Smooth muscle cell of the brain vasculature (primary cell): ENCODE measurements at regions not wholly inside any gene's neighbourhood (a gene's known extent, or its start where the extent isn't known, plus 50 kb on each side); places are given as distances from the start of the nearest gene placed in this dataset.
A peak's percentile ranks its signal among the peaks of the same experiment; 100 is the strongest.

Experiments used
- DNase-seq: peaks from one replicate; pipeline ENCODE4 v3.0.0-alpha.2; 2012; ENCODE audit warnings: low read depth, low spot score

GRCh38 chr10:36114913-36115312, 472.8 kb upstream of the FZD8 start:
- no peak for DNase-seq

DNA sequence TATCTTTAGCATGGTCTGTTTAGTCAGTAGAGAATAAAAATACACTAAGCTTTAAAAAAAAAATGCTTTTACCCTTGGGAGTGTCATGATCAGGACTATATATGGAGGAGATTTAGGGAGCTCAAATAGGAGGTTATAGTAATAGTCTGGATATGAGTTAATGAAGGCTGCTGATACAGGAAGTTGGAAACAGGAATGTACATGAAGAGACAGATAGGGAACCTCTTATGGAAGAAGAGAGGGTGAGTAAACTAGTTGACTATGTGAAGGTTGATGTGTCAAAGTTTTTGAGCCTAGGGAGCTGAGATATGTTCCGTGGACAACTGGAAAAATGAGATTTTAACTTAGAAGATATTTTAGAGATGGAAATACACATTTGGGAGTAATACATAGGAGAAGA, 472.0 kb upstream of the FZD8 start:
- no peak for DNase-seq

DNA sequence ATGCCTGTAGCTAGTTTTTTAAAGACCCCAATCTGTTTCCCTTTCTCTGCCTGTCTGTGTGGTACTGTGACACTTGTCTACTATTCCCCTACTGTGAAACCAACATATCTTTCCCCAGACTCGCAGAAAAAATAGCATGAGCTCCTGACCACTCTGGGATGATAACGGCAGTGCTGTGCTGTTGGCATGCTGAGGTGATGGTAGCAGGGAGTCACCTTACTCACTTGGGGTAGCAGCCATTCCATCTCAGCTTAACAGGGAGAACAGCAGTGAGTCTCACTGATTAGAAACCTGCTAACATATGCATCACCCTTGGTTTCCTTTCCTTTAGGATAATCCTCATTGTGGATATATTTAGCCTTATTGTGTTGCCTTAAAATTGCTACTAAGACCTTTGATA, 469.6 kb upstream of the FZD8 start:
- DNase-seq, result no peak

- DNase-seq, result no peak
Measured at GRCh38 chr10:36110097-36110496, 468.0 kb upstream of the FZD8 start.

GRCh38 chr10:36109399-36110023, 467.4 kb upstream of the FZD8 start:
- DNase-seq, result no peak

GRCh38 chr10:36097696-36098095, 455.6 kb upstream of the FZD8 start:
- no peak for DNase-seq

GRCh38 chr10:36096576-36096975, 454.5 kb upstream of the FZD8 start:
- no peak for DNase-seq

GRCh38 chr10:36094096-36094495, 452.0 kb upstream of the FZD8 start:
- DNase-seq, result no peak

- no peak for DNase-seq
Measured at GRCh38 chr10:36092116-36092515, 450.0 kb upstream of the FZD8 start.

GRCh38 chr10:36091007-36091406, 448.9 kb upstream of the FZD8 start:
- DNase-seq, result no peak

- DNase-seq, result no peak
Measured at GRCh38 chr10:36089790-36090440, 447.8 kb upstream of the FZD8 start.

DNA sequence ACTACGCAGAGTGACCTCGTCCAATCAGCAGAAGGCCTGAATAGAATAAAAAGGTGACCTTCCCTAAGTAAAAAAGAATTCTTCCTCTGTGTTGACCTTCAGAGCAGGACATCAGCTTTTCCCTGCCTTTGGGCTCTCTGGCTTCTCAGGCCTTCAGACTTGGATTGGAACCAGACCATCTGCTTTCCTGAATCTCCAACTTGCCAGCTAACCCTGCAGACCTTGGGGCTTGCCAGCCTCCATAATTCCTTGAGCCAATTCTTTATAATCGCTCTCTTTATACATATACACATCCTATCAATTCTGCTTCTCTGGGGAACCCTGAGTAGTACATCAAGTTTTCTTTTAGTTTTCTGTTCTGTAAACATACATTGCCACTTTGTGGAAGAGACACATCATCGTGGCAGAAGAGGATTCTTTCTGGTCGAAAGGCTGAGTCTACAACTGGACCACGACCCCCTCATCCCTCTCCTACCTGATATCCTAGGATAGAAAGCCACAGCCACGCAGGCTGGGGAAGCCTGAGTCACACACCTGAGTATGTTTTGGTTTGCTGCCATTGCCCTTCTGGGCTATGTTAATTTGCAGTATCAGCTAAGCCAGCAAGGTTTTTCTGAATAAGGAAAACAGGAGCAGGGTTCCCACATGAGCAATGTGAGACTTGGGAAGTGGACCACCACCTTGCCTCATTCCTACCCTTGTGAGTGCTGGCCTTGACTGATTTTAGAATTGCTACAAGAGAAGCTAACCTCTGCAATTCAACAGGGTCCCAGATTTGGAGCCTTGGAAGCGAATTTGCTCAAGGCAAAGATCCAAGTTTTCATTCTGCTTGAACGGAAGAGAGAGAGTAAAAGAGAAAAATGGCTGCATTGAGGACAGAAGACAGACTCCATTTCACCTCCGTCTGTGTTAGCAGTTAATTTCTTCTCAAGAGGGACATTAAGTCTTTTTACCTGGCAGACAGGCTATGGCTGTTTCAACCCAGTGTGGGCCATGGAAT, 445.2 kb upstream of the FZD8 start:
- no peak for DNase-seq

DNA sequence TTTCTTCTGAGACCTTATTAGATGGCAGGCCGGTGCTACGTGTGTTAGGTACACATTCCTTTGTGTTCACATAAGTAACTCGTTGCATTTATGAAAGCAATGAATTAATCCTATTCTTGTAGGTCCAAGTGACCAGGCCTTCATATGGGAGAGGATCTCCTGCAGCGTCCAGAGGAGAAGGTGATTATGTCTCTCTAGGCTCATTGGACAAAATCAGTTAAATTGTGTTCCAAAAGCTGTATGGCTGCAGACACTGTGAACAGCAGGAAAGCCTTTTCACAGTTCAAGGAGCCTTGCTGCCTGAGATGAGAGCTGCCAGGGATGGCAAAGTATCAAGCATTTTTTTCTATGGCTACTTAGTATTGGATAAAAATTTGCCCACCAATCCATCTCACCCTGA, 433.1 kb upstream of the FZD8 start:
- DNase-seq, result no peak

- DNase-seq, result no peak
Measured at GRCh38 chr10:36073796-36074345, 431.8 kb upstream of the FZD8 start.

DNA sequence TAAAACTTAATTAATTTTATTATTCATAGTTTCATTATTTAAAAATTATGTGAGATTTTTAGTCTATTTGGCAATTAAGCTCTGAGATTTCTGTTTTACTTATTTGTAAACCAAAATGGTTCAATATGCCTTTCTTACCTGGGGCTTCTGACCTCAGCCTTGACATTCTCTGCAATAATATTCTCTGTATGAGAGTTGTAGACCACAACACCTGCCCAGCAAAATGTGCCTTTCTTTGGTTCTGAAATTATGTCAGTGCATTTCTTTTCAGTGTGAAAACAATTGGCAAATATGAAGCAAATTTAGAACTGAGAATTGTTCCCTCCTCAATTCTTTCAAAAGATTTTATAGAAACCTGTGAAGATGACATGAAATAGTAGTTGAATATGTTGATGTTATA, 426.4 kb upstream of the FZD8 start:
- DNase-seq, result no peak

GRCh38 chr10:36067748-36068147, 425.7 kb upstream of the FZD8 start:
- no peak for DNase-seq

DNA sequence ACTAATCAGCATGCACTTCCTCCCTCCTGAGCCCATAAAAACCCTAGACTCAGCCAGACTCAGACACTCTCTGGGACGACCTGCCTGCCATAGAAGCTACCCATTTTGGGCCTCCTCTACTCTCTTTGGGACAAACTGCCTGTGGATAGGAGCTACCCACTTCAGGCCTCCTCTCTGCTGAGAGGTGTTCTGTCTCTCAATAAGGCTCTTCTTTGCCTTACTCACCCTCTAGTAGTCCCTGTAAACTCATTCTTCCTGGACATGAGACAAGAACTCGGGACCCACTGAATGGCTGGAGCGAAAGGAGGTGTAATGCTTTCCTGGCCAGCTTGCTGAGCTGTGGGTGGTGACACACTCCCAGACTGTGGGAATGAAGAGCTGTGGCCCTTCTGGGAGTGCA, 424.8 kb upstream of the FZD8 start:
- no peak for DNase-seq

DNA sequence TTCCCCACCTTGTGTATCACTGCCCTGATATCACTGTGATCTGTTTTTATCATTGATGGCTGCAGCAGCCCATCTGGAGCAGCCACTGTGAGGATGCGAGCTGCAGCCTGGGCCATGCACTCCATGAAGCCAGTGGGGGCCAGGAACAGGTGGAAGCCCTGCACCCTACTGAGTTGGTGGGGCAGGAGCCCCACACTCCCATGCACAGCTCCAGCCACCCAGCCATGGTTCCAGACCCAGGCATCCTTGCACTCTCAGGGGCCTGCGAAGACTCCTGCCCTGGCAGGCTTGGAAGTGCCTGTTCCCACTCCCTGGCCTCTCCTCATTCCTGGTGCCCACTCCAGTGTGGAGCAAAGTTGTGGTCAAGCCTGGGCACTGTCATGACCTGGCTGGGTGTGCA, 424.0 kb upstream of the FZD8 start:
- no peak for DNase-seq

DNA sequence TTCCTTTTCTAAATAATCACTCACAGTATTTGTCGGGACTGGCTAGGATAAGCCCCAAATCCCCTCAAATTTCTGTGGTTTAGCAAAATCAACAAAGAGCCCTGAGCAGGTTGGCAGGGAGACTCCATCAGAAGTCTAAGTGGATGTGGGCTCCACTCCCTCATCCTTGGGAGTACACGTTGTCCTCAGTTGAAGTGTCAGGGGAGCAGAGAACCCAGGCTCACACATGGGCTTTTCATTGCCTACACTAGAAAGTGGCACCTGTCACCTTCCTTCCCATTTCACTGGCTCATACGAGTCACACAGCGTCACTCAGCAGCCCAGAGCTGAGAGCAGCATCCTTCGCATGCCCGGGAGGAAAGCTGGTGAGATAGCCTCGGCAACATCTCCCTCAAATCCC, 421.3 kb upstream of the FZD8 start:
- no peak for DNase-seq

DNA sequence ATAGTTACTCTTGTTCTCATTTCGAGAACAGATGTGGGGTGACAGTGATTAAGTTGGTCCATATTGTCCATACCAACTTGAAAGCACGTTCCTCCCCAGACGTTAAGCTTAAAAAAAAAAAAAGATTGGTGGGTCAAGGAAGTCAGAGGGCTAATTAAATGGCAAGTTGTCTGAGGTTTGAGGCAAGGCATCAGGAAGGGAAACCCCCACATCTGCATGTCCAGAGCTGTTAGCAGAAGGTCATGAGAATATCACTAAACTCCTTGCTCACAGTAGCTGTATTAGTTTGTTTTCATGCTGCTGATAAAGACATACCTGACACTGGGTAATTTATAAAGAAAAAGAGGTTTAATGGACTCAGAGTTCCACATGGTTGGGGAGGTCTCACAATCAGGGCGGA, 415.6 kb upstream of the FZD8 start:
- DNase-seq, result no peak

GRCh38 chr10:36057180-36057579, 415.1 kb upstream of the FZD8 start:
- peak; percentile 57 for DNase-seq

DNA sequence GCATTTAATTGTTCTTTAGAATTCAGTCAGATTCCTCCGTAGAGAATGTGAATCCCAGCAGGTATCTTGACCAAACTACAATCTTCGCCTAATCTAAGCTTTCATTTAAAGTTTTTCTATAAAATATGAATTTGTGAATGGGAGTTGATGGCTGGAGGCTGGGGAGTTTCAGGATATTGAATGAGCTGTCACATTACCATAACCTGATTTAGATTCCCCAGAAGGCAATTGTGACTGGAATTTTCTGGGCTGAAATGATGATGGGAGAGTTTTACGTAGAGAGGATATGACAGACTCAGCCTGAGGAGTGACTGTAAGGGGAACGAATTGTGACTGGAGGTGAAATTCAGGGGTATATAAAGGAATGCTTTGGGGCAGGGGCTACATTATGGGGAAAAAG, 411.7 kb upstream of the FZD8 start:
- DNase-seq, result no peak
